HEK293 (cell line): ENCODE measurements at regions not wholly inside any gene's neighbourhood (a gene's known extent, or its start where the extent isn't known, plus 50 kb on each side); places are given as distances from the start of the nearest gene placed in this dataset.

Source experiments
- MEIS1 ChIP-seq: sonication (generic); formaldehyde crosslinking; IDR thresholded peaks from 2 replicates; pipeline ENCODE4 v1.8.1; 2022; ENCODE audit warnings: missing genetic modification reagents, mild to moderate bottlenecking, borderline replicate concordance
- SALL2 ChIP-seq: fragments of 450-650 bp; formaldehyde crosslinking; IDR thresholded peaks from 2 replicates; pipeline ENCODE4 v1.5.0; 2017; ENCODE audit warnings: missing biosample characterization, mild to moderate bottlenecking, missing genetic modification characterization, borderline replicate concordance
- ZNF354C ChIP-seq: fragments of 450-650 bp; formaldehyde crosslinking; IDR thresholded peaks from 2 replicates; pipeline ENCODE4 v1.5.1; 2016; ENCODE audit warnings: missing biosample characterization, missing genetic modification characterization, low read depth, borderline replicate concordance
- ZSCAN30 ChIP-seq: fragments of 450-650 bp; IDR thresholded peaks from 2 replicates; pipeline ENCODE4 v1.5.1; 2018; ENCODE audit warnings: missing biosample characterization, mild to moderate bottlenecking, missing genetic modification characterization, moderate library complexity
- TF ChIP-seq, protein P1 (sequence below): IDR thresholded peaks from 2 replicates; pipeline ENCODE4 v1.6.1; 2011; ENCODE audit warnings: mild to moderate bottlenecking, low read depth, low read length, borderline replicate concordance
- TF ChIP-seq, protein P2 (sequence below): fragments of 450-650 bp; IDR thresholded peaks from 2 replicates; pipeline ENCODE4 v1.5.1; 2018; ENCODE audit warnings: missing biosample characterization, missing genetic modification characterization
- TF ChIP-seq, protein P3 (sequence below): fragments of 450-650 bp; formaldehyde crosslinking; IDR thresholded peaks from 2 replicates; pipeline ENCODE4 v1.5.1; 2016; ENCODE audit warnings: missing biosample characterization, missing genetic modification characterization

DNA sequence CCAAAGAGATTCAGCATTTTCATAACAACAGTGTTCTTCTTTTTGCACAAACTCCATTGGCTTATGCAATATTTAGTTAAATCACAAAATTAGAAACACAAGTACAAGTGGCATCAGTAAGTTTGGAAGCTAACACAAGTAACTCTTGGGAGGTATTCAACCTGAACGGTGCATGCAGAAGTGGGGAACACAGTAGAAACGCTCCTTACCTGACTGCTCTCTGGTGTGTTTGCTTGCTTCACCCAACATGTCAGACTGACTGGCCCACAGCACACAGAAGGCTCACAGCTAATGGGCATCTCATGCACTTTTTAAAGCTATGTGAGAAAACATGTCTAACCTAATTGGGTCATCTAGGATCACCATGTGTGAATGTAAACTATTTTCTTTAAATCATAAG, 133.6 kb downstream of the MAGEB17 start:
- TF ChIP-seq ZNF354C (tag by site-specific recombination) = no peak
- TF ChIP-seq SALL2 (tag by site-specific recombination) = no peak
- no peak for TF ChIP-seq MEIS1 (CRISPR knock-in tag)
- TF ChIP-seq, protein P1, sequence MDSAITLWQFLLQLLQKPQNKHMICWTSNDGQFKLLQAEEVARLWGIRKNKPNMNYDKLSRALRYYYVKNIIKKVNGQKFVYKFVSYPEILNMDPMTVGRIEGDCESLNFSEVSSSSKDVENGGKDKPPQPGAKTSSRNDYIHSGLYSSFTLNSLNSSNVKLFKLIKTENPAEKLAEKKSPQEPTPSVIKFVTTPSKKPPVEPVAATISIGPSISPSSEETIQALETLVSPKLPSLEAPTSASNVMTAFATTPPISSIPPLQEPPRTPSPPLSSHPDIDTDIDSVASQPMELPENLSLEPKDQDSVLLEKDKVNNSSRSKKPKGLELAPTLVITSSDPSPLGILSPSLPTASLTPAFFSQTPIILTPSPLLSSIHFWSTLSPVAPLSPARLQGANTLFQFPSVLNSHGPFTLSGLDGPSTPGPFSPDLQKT = no peak
- TF ChIP-seq, protein P2, sequence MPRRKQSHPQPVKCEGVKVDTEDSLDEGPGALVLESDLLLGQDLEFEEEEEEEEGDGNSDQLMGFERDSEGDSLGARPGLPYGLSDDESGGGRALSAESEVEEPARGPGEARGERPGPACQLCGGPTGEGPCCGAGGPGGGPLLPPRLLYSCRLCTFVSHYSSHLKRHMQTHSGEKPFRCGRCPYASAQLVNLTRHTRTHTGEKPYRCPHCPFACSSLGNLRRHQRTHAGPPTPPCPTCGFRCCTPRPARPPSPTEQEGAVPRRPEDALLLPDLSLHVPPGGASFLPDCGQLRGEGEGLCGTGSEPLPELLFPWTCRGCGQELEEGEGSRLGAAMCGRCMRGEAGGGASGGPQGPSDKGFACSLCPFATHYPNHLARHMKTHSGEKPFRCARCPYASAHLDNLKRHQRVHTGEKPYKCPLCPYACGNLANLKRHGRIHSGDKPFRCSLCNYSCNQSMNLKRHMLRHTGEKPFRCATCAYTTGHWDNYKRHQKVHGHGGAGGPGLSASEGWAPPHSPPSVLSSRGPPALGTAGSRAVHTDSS (tag by site-specific recombination) = no peak
- TF ChIP-seq, protein P3, sequence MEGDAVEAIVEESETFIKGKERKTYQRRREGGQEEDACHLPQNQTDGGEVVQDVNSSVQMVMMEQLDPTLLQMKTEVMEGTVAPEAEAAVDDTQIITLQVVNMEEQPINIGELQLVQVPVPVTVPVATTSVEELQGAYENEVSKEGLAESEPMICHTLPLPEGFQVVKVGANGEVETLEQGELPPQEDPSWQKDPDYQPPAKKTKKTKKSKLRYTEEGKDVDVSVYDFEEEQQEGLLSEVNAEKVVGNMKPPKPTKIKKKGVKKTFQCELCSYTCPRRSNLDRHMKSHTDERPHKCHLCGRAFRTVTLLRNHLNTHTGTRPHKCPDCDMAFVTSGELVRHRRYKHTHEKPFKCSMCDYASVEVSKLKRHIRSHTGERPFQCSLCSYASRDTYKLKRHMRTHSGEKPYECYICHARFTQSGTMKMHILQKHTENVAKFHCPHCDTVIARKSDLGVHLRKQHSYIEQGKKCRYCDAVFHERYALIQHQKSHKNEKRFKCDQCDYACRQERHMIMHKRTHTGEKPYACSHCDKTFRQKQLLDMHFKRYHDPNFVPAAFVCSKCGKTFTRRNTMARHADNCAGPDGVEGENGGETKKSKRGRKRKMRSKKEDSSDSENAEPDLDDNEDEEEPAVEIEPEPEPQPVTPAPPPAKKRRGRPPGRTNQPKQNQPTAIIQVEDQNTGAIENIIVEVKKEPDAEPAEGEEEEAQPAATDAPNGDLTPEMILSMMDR (tag by site-specific recombination) = no peak
- no peak for TF ChIP-seq ZSCAN30 (tag by site-specific recombination)
